Upper lobe of left lung (tissue), 6 donors: ENCODE measurements at regions not wholly inside any gene's neighbourhood (a gene's known extent, or its start where the extent isn't known, plus 50 kb on each side); places are given as distances from the start of the nearest gene placed in this dataset.

Experiments used
- ATAC-seq, 2 donors: fragments of 200-7000 bp; cut with Tn5 transposase; one replicate each; pipeline ENCODE4 v1.9.1; 2022; ENCODE audit warnings: mild to moderate bottlenecking in 2 of 2, moderate library complexity in 2 of 2; ENCODE audit not compliant: low FRiP score in 2 of 2
- DNase-seq, 2 donors: peaks; one replicate each; pipeline ENCODE4 v3.0.0-alpha.2; 2019 to 2020
- H3K27ac ChIP-seq, 4 donors: fragments of 200-600 bp; sonication (generic); one replicate each; pipeline ENCODE4 v1.5.1; 2016 to 2019
- H3K27me3 ChIP-seq, 4 donors: fragments of 200-600 bp; sonication (generic); one replicate each; pipeline ENCODE4 v1.5.1; 2017 to 2019
- H3K36me3 ChIP-seq, 4 donors: fragments of 200-600 bp; sonication (generic); one replicate each; pipeline ENCODE4 v1.5.1; 2016 to 2019
- H3K4me1 ChIP-seq, 4 donors: fragments of 200-600 bp; sonication (generic); one replicate each; pipeline ENCODE4 v1.5.1; 2018 to 2019
- H3K4me3 ChIP-seq, 4 donors: fragments of 200-600 bp; sonication (generic); one replicate each; pipeline ENCODE4 v1.5.1; 2017 to 2019; ENCODE audit warnings: mild to moderate bottlenecking in 2 of 4, moderate library complexity in 1 of 4
- H3K9me3 ChIP-seq, 4 donors: fragments of 200-600 bp; sonication (generic); one replicate each; pipeline ENCODE4 v1.5.1; 2018 to 2019
- EP300 ChIP-seq, 4 donors: sonication (generic); formaldehyde crosslinking; IDR thresholded peaks; one replicate each; pipeline ENCODE4 v1.5.1; 2017; ENCODE audit warnings: antibody characterized with exemption in 4 of 4, control low read depth in 2 of 4
- POLR2A ChIP-seq, 4 donors: fragments of 450-650 bp; IDR thresholded peaks; one replicate each; pipeline ENCODE4 v1.5.1; 2016 to 2017; ENCODE audit warnings: antibody characterized with exemption in 4 of 4, mild to moderate bottlenecking in 2 of 4
- POLR2AphosphoS5 ChIP-seq, 2 donors: sonication (generic); formaldehyde crosslinking; IDR thresholded peaks; one replicate each; pipeline ENCODE4 v1.5.1; 2017; ENCODE audit warnings: antibody characterized with exemption in 2 of 2
- WGBS, 2 donors: methylation state at CpG; one replicate each; pipeline ENCODE4 v1.1.5; 2017 to 2018; 5-methylcytosine and 5-hydroxymethylcytosine counted together
- TF ChIP-seq, protein P1 (sequence below), 6 experiments: fragments of 450-650 bp in 4 of 6; fragments of 200-600 bp in 2 of 6; sonication (generic) in 2 of 6; IDR thresholded peaks; one replicate each; pipeline ENCODE4 v1.5.1; 2016 to 2019; ENCODE audit warnings: antibody characterized with exemption in 6 of 6
- donor health status: DM: no; HTN: no; CAD: no; lungs with moderate emphysema.
- donor health status: DM: no; HTN: yes; CAD: no; lungs with severe emphysema.

GRCh38 chr1:178628637-178629251 is 96.3 kb upstream of the RALGPS2 start:
- no peaks in the 10 kb centered on the region for H3K36me3 ChIP-seq
- no peak overlapping the region for H3K4me3 ChIP-seq
- H3K27me3 ChIP-seq, result no peaks in the 10 kb centered on the region
- no peak overlapping the region for H3K27ac ChIP-seq
- 88 to 95% methylated on average over 2 of the region's 2 CpGs for WGBS, 2 donors
- TF ChIP-seq, protein P1, sequence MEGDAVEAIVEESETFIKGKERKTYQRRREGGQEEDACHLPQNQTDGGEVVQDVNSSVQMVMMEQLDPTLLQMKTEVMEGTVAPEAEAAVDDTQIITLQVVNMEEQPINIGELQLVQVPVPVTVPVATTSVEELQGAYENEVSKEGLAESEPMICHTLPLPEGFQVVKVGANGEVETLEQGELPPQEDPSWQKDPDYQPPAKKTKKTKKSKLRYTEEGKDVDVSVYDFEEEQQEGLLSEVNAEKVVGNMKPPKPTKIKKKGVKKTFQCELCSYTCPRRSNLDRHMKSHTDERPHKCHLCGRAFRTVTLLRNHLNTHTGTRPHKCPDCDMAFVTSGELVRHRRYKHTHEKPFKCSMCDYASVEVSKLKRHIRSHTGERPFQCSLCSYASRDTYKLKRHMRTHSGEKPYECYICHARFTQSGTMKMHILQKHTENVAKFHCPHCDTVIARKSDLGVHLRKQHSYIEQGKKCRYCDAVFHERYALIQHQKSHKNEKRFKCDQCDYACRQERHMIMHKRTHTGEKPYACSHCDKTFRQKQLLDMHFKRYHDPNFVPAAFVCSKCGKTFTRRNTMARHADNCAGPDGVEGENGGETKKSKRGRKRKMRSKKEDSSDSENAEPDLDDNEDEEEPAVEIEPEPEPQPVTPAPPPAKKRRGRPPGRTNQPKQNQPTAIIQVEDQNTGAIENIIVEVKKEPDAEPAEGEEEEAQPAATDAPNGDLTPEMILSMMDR (IDR thresholded peaks at IDR 0.05), result no peak
- TF ChIP-seq POLR2AphosphoS5 (IDR thresholded peaks at IDR 0.05) (no peak), EP300 (IDR thresholded peaks at IDR 0.05) (no peak), POLR2A (IDR thresholded peaks at IDR 0.05) (no peak)
- DNase-seq, result no peak
- H3K4me1 ChIP-seq, result no peaks in the 10 kb centered on the region
- no peak for ATAC-seq
- no peaks in the 10 kb centered on the region for H3K9me3 ChIP-seq

DNA sequence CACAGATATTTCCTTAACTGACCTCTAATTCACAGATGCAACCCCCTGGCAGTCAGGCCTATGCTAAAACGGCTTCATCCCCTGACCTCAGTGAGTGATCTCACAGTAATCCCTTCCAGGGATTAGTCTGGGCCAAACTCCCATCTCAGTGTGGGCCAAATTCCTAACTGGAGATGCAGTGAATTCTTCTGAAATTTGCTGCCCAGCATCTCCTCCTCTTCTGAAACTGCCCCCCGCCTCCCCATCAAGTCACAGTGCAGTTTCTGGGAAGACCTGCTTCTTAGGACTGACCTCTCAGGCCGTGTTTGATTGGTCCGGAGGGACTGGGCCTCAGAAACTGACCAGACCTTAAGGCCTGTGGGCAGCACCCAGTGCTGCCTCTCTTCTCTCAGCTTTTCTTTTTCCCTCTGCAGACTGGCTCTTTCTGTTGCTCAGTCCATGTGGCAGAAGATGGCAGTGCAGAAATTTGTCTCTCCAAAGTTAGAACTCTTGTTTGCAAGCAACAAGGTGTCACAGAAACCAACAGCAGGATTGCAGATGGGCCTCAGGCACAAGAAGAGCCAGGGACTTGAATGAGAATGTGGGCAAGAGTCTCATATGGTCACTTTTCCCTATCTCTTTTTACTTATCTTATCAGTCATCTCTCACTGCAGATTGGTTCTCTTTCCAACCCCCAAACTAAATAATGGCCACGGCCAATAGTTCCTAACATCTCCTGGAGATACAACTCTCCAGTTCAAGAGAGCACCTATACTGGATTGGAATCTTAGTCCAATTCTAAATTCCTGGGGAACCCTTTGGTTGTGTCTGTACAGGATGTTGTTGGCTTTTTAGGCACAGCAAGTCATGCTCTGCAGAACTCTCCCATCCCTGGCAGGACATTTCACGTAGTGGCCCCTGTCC is 95.5 kb upstream of the RALGPS2 start:
- H3K27ac ChIP-seq, result no peak overlapping the region
- no peak overlapping the region for H3K4me3 ChIP-seq
- ATAC-seq, result peak in 1 of 2 donors; percentile 91
- WGBS, 2 donors, result 84 to 86% methylated on average over 6 of the region's 6 CpGs
- H3K27me3 ChIP-seq, result no peaks in the 10 kb centered on the region
- no peaks in the 10 kb centered on the region for H3K4me1 ChIP-seq
- no peak for DNase-seq
- H3K9me3 ChIP-seq, result no peaks in the 10 kb centered on the region
- H3K36me3 ChIP-seq, result no peaks in the 10 kb centered on the region
- TF ChIP-seq EP300 (IDR thresholded peaks at IDR 0.05) (no peak), POLR2A (IDR thresholded peaks at IDR 0.05) (no peak)
- TF ChIP-seq, protein P1 (IDR thresholded peaks at IDR 0.05), result no peak

GRCh38 chr1:178630417-178630816 is 94.6 kb upstream of the RALGPS2 start:
- no peak overlapping the region for H3K4me3 ChIP-seq
- no peak for DNase-seq
- H3K36me3 ChIP-seq, result no peaks in the 10 kb centered on the region
- TF ChIP-seq, protein P1 (IDR thresholded peaks at IDR 0.05), result no peak
- TF ChIP-seq POLR2A (IDR thresholded peaks at IDR 0.05), result no peak
- TF ChIP-seq POLR2AphosphoS5 (IDR thresholded peaks at IDR 0.05), result no peak
- no peak for TF ChIP-seq EP300 (IDR thresholded peaks at IDR 0.05)
- H3K9me3 ChIP-seq, result no peaks in the 10 kb centered on the region
- H3K27me3 ChIP-seq, result no peaks in the 10 kb centered on the region
- ATAC-seq, result no peak
- H3K27ac ChIP-seq, result no peak overlapping the region
- no peaks in the 10 kb centered on the region for H3K4me1 ChIP-seq

- ATAC-seq (peak in 1 of 2 donors; percentile 68), DNase-seq (no peak)
- no peak for TF ChIP-seq EP300 (IDR thresholded peaks at IDR 0.05)
- no peak for TF ChIP-seq POLR2AphosphoS5 (IDR thresholded peaks at IDR 0.05)
- TF ChIP-seq, protein P1 (IDR thresholded peaks at IDR 0.05), result no peak
- no peak for TF ChIP-seq POLR2A (IDR thresholded peaks at IDR 0.05)
- WGBS, 2 donors, result 65 to 75% methylated on average over 5 of the region's 5 CpGs
- H3K36me3 ChIP-seq, result no peaks in the 10 kb centered on the region
- no peak overlapping the region for H3K27ac ChIP-seq
- no peak overlapping the region for H3K4me3 ChIP-seq
- H3K27me3 ChIP-seq, result no peaks in the 10 kb centered on the region
- H3K4me1 ChIP-seq, result no peaks in the 10 kb centered on the region
- H3K9me3 ChIP-seq, result no peaks in the 10 kb centered on the region
These were observed 92.4 kb upstream of the RALGPS2 start for GRCh38 chr1:178632653-178633052.
